ENCODE measurements at regions not wholly inside any gene's neighbourhood (a gene's known extent, or its start where the extent isn't known, plus 50 kb on each side); places are given as distances from the start of the nearest gene placed in this dataset.
"Not testable (repeated sequence)": the region's sequence is repeated elsewhere in the genome, so short reads cannot be mapped to it uniquely, and the experiment has no call there.

GRCh38 chr4:111303806-111304205, 680.9 kb upstream of the PITX2 start:
- DNase-seq, result no peak

GRCh38 chr4:111323496-111323895, 700.6 kb upstream of the PITX2 start:
- DNase-seq, result no peak

GRCh38 chr4:111323916-111324315, 701.0 kb upstream of the PITX2 start:
- no peak for DNase-seq

DNA sequence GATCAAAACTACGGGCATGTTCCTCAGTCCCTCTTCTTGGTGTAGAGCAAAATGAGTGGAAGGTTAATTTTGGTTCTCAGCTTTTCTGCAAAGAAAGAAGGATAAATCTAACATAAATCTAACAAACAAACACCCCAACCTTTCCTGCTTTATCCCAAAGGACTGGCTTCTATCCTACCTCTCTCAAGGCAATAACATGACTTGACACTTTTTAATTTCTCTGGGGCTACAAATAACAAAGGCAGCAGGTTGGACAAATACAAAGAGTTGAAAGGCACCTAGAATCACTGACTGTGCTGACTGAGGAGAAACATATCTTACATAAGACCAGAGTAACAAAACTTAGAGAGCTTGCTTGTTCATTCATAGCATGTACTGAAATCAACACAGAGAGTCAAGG, 703.6 kb upstream of the PITX2 start:
- no peak for DNase-seq

- DNase-seq, result no peak
Measured at GRCh38 chr4:111330786-111331185, 707.9 kb upstream of the PITX2 start.

GRCh38 chr4:111334361-111334760, 711.5 kb upstream of the PITX2 start:
- DNase-seq, result no peak

DNA sequence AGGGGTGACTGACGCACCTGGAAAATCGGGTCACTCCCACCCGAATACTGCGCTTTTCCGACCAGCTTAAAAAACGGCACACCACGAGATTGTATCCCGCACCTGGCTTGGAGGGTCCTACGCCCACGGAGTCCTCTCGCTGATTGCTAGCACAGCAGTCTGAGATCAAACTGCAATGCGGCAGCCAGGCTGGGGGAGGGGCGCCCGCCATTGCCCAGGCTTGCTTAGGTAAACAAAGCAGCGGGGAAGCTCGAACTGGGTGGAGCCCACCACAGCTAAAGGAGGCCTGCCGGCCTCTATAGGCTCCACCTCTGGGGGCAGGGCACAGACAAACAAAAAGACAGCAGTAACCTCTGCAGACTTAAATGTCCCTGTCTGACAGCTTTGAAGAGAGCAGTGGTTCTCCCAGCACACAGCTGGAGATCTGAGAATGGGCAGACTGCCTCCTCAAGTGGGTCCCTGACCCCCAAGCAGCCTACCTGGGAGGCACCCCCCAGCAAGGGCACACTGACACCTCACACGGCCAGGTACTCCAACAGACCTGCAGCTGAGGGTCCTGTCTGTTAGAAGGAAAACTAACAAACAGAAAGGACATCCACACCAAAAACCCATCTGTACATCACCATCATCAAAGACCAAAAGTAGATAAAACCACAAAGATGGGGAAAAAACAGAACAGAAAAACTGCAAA, 714.5 kb upstream of the PITX2 start:
- peak; percentile 12 for DNase-seq

GRCh38 chr4:111359602-111360001, 736.7 kb upstream of the PITX2 start:
- DNase-seq, result no peak

DNA sequence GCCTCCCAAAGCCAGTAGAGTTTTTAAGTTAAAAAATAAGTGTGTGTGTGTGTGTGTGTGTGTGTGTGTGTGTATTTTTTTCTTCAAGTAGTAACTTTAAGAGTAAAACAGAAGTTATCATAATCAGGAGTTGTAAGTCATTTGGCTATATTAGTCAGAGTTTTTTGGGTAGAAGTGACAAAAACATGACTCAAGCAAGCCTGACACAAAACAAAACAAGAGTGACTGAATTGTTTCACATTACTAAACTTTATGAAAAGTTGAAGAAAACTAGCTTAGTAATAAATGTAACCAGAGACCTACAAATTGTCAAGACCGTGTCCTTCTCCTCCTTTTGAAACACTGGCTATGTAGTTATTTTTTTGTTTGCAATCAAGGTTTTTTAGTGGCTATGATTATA, 738.0 kb upstream of the PITX2 start:
- DNase-seq, result no peak

DNA sequence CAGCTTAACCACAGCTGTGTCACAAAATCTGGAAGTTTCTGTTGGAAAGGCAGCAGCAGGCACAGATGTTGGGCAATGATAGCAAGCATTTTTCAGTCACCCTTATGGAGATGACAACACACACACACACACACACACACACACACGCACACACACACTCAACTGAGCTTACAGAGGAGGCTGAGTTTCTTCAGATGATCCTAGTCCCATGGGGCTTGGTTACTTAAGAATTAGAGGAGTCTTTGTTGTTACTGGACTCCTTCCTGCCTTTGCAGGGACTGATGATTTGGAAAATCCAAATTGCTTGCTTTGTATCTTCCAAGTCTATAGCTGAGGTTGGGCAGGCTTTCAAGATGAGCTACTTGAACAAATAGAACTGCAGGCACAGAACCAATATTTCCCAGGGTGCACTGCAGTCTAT, 740.1 kb upstream of the PITX2 start:
- no peak for DNase-seq

DNA sequence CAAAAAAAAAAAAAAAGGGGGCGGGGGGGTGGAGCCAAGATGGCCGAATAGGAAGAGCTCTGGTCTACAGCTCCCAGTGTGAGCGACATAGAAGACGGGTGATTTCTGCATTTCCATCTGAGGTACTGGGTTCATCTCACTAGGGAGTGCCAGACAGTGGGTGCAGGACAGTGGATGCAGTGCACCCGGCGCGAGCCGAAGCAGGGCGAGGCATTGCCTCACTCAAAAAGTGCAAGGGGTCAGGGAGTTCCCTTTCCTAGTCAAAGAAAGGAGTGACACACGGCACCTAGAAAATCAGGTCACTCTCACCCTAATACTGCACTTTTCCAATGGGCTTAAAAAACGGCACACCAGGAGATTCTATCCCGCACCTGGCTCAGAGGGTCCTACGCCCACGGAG, 755.0 kb upstream of the PITX2 start:
- not testable (repeated sequence) for DNase-seq

DNA sequence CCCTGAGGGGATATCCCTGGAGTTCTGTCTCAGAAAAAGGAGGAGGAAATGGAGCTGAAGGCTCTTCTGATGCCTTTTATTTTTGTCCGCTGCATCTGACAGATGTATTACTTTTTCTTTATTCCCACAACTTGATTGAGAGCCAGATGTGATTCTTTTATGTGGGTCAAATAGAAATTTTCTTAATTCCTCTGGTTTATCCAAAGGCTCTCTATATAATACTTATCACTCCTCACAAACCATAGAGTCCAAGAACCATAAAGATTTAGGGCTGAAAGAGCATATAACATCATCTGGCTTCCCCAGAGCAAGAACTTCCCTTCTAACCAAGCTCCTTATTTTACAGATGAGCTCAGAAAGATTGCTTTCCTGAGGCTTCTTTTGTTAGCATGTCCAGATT, 756.7 kb upstream of the FAM241A start:
- no peak for DNase-seq

DNA sequence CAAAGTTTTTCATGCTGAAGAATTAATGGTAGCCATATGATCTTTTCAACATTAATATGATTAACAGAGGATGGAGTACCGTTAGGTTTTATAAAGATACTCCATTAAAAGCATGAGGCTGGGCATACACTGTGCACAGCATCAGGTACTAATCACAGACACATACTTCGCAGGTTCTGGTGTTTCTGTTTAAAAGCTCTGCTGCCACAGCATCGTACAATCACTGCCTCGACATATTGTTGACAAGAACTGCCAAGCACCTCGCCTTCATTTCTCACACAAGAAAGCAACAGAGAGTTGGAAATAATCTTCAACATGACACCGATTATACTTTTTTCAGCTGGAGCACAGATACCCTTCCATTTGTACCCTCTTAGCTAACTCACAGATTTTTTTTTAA, 753.4 kb upstream of the FAM241A start:
- DNase-seq, result no peak

- no peak for DNase-seq
Measured at GRCh38 chr4:111393781-111394180, 751.5 kb upstream of the FAM241A start.

DNA sequence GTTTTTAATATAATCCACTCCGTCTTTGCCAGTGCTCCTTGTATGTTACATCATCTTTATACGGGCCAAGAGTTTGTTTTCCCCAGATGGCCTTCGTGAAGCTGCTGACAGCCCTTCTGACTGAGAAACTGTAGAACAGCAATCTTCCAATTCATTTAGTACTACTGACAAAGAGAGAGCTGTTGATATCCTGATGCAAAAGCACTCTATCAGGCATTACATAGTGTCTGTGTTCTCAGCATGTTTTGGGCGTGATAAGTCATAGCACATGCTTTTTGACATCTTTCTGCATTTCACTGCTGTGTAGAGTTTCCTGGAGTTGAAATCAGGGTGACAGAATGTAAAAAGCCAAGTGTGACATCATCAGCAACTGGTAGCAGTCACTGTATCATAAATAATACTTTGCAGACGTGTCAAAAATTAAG, 746.3 kb upstream of the FAM241A start:
- DNase-seq, result peak; percentile 20

- peak; percentile 13 for DNase-seq
Measured at GRCh38 chr4:111399623-111400022, 745.6 kb upstream of the FAM241A start.

DNA sequence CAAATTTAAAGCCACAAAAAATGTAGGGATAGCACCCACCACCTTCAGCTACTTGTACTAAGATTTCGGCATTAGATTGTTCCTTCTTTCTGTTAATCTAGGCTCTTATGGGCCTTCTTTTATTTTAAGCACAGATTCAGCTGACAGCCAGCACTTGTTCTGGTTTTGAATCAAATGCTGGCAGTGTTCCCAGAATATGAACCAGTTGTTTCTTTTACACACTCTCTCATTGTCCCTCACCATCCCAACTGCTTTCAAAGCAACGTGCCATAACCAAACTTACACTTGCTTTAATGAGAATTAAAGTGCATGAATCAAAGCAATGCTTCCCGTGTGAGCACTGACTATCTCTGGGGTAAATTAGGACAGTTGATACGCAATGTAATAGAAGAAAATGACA, 744.5 kb upstream of the FAM241A start:
- peak; percentile 19 for DNase-seq

GRCh38 chr4:111404673-111405072, 740.6 kb upstream of the FAM241A start:
- no peak for DNase-seq

DNA sequence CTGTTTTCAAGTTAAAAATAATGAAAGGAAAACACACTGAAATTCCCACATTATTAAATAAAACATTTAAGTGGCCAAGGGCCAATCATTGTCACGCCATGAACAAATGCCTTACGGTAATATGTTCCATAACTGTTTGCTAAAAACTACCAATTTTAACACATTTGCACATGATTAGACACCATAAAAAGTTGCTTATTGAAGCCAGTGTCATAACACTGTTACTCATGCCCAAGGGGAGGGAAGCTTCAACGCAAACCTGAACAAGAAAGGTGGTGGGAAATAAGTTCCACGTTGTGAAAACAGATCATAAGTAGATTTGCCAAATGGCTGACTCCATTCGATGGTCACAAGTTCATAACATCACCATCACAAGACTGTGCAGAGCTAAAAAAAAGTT, 739.3 kb upstream of the FAM241A start:
- DNase-seq, result no peak

DNA sequence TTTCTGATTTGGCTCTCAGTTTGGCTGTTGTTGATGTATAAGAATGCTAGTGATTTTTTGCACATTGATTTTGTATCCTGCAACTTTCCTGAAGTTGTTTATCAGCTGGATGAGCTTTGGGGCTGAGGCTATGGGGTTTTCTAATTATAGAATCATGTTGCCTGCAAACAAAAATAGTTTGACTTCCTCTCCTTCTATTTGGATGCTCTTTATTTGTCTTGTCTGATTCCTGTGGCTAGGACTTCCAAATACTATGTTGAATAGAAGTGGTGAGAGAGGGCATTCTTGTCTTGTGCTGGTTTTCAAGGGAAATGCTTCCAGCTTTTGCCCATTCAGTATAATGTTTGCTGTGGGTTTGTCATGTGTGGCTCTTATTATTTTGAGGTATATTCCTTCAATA, 734.7 kb upstream of the FAM241A start:
- DNase-seq, result no peak

DNA sequence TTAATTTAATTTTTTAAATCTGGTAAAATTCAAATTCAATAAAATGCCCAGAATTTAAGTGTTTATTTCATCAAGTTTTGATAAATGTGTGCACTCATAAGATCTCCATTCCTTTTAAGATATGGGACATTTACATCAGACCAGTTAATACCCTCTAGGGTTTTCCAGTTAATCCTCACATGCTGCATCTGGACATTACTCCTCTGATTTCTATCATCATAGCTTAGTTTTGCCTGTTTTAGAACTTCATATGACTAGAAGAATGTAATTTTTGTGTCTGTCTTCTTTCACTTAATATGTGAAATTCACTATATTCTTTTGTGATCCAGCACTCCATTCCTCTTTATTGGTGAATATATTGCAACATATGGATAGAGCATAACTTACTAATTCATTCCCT, 727.7 kb upstream of the FAM241A start:
- no peak for DNase-seq

DNA sequence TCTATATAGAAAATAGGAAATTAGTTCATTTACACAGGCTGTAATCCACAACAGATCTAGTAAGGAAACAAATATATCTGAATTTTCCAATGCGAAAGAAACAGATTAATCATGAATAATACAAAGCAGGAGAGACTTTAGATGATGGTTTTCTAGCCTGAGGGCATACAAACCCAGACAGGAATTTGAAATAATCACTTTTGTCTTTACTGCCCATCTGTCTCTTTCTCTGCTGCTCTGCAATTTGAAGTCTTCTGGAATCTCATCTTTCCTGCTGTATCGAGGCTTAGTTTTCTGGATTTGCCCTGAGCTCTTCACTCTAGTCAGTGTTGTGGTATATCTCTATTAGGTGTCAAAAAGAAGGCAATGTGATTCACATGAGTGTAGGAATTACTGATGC, 711.8 kb upstream of the FAM241A start:
- DNase-seq, result no peak

DNA sequence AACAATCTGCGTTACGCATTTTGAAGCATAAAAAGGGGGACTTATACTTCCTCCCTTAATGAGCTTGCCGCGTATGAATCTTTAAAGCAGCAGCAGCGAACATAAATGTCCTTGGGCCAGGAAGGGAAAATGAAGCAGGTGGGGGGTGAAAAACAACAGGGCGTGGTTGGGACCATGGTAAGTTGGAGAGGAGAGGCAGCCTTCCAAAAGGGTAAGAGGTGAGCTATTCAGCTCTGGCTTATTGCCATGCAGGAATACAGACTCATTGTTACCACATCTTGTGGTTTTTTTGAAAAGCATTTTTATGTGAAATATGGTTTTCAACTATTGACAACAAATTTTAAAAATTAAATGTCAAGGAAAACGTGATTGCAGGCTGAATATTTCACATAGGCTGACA, 710.7 kb upstream of the FAM241A start:
- DNase-seq, result no peak

GRCh38 chr4:111435986-111436744, 709.1 kb upstream of the FAM241A start:
- DNase-seq, result no peak

GRCh38 chr4:111441687-111442086, 703.6 kb upstream of the FAM241A start:
- DNase-seq, result no peak
